HEK293 (cell line): ENCODE measurements at regions not wholly inside any gene's neighbourhood (a gene's known extent, or its start where the extent isn't known, plus 50 kb on each side); places are given as distances from the start of the nearest gene placed in this dataset.

Source experiments
- BCL6B ChIP-seq: fragments of 450-650 bp; formaldehyde crosslinking; IDR thresholded peaks from 2 replicates; pipeline ENCODE4 v1.5.1; 2017; ENCODE audit warnings: missing biosample characterization, missing genetic modification characterization
- GLI4 ChIP-seq: fragments of 450-650 bp; formaldehyde crosslinking; IDR thresholded peaks from 2 replicates; pipeline ENCODE4 v1.5.1; 2016; ENCODE audit warnings: missing biosample characterization, missing genetic modification characterization
- GLIS2 ChIP-seq: fragments of 450-650 bp; formaldehyde crosslinking; IDR thresholded peaks from 2 replicates; pipeline ENCODE4 v1.5.1; 2016; ENCODE audit warnings: missing biosample characterization, missing genetic modification characterization
- KLF1 ChIP-seq: fragments of 450-650 bp; formaldehyde crosslinking; IDR thresholded peaks from 2 replicates; pipeline ENCODE4 v1.5.1; 2016; ENCODE audit warnings: missing biosample characterization, missing genetic modification characterization
- PRDM2 ChIP-seq: fragments of 450-650 bp; formaldehyde crosslinking; IDR thresholded peaks from 2 replicates; pipeline ENCODE4 v1.5.1; 2016; ENCODE audit warnings: missing biosample characterization, missing genetic modification characterization, borderline replicate concordance
- ZBTB20 ChIP-seq: fragments of 450-650 bp; formaldehyde crosslinking; IDR thresholded peaks from 2 replicates; pipeline ENCODE4 v1.5.1; 2016; ENCODE audit warnings: missing biosample characterization, missing genetic modification characterization
- ZBTB49 ChIP-seq: fragments of 450-650 bp; formaldehyde crosslinking; IDR thresholded peaks from 2 replicates; pipeline ENCODE4 v1.5.1; 2016; ENCODE audit warnings: missing biosample characterization, missing genetic modification characterization, low read depth
- ZNF10 ChIP-seq: fragments of 450-650 bp; formaldehyde crosslinking; IDR thresholded peaks from 2 replicates; pipeline ENCODE4 v1.5.1; 2017; ENCODE audit warnings: missing biosample characterization, missing genetic modification characterization
- ZNF114 ChIP-seq: fragments of 450-650 bp; formaldehyde crosslinking; IDR thresholded peaks from 2 replicates; pipeline ENCODE4 v1.5.0; 2017; ENCODE audit warnings: missing biosample characterization, missing genetic modification characterization
- ZNF23 ChIP-seq: fragments of 450-650 bp; formaldehyde crosslinking; IDR thresholded peaks from 2 replicates; pipeline ENCODE4 v1.5.1; 2016; ENCODE audit warnings: missing biosample characterization, missing genetic modification characterization, borderline replicate concordance
- ZNF26 ChIP-seq: fragments of 450-650 bp; formaldehyde crosslinking; IDR thresholded peaks from 2 replicates; pipeline ENCODE4 v1.5.1; 2016; ENCODE audit warnings: missing biosample characterization, missing genetic modification characterization
- ZNF302 ChIP-seq: fragments of 450-650 bp; formaldehyde crosslinking; IDR thresholded peaks from 2 replicates; pipeline ENCODE4 v1.5.1; 2016; ENCODE audit warnings: missing biosample characterization, missing genetic modification characterization, low read depth
- ZNF362 ChIP-seq: fragments of 450-650 bp; formaldehyde crosslinking; IDR thresholded peaks from 2 replicates; pipeline ENCODE4 v1.5.1; 2016; ENCODE audit warnings: missing biosample characterization, missing genetic modification characterization
- ZNF404 ChIP-seq: fragments of 450-650 bp; formaldehyde crosslinking; IDR thresholded peaks from 2 replicates; pipeline ENCODE4 v1.5.1; 2017; ENCODE audit warnings: missing biosample characterization, missing genetic modification characterization
- ZNF423 ChIP-seq: fragments of 450-650 bp; formaldehyde crosslinking; IDR thresholded peaks from 2 replicates; pipeline ENCODE4 v1.5.1; 2016; ENCODE audit warnings: missing biosample characterization, missing genetic modification characterization
- ZNF48 ChIP-seq: fragments of 450-650 bp; formaldehyde crosslinking; IDR thresholded peaks from 2 replicates; pipeline ENCODE4 v1.5.1; 2016; ENCODE audit warnings: missing biosample characterization, missing genetic modification characterization
- ZNF549 ChIP-seq: fragments of 450-650 bp; IDR thresholded peaks from 2 replicates; pipeline ENCODE4 v1.5.1; 2018; ENCODE audit warnings: missing biosample characterization, missing genetic modification characterization, mild to moderate bottlenecking, inconsistent platforms, moderate library complexity
- ZNF555 ChIP-seq: fragments of 450-650 bp; formaldehyde crosslinking; conservative IDR thresholded peaks from 2 replicates; pipeline ENCODE4 v1.5.1; 2017; ENCODE audit warnings: missing biosample characterization, mild to moderate bottlenecking, missing genetic modification characterization, inconsistent platforms
- ZNF585B ChIP-seq: fragments of 450-650 bp; formaldehyde crosslinking; IDR thresholded peaks from 2 replicates; pipeline ENCODE4 v1.5.1; 2016; ENCODE audit warnings: missing biosample characterization, missing genetic modification characterization
- ZNF677 ChIP-seq: fragments of 450-650 bp; IDR thresholded peaks from 2 replicates; pipeline ENCODE4 v1.5.0; 2018; ENCODE audit warnings: missing biosample characterization, mild to moderate bottlenecking, missing genetic modification characterization, moderate library complexity
- ZNF707 ChIP-seq: fragments of 450-650 bp; formaldehyde crosslinking; IDR thresholded peaks from 2 replicates; pipeline ENCODE4 v1.5.1; 2016; ENCODE audit warnings: missing biosample characterization, missing genetic modification characterization
- ZNF76 ChIP-seq: fragments of 450-650 bp; formaldehyde crosslinking; IDR thresholded peaks from 2 replicates; pipeline ENCODE4; 2016; ENCODE audit warnings: low read depth, missing biosample characterization, missing genetic modification characterization, borderline replicate concordance
- ZNF776 ChIP-seq: fragments of 450-650 bp; formaldehyde crosslinking; IDR thresholded peaks from 2 replicates; pipeline ENCODE4 v1.5.0; 2017; ENCODE audit warnings: missing biosample characterization, missing genetic modification characterization, borderline replicate concordance
- ZNF830 ChIP-seq: fragments of 450-650 bp; IDR thresholded peaks from 2 replicates; pipeline ENCODE4 v1.5.0; 2018; ENCODE audit warnings: missing biosample characterization, missing genetic modification characterization, low read depth, mild to moderate bottlenecking, moderate library complexity
- ZSCAN30 ChIP-seq: fragments of 450-650 bp; IDR thresholded peaks from 2 replicates; pipeline ENCODE4 v1.5.1; 2018; ENCODE audit warnings: missing biosample characterization, mild to moderate bottlenecking, missing genetic modification characterization, moderate library complexity

- TF ChIP-seq PRDM2 (no peak), ZNF776 (tag by site-specific recombination) (no peak), ZBTB20 (tag by site-specific recombination) (peak; percentile 50; the same call in 1 of the 2 replicates), ZNF23 (no peak), ZNF585B (tag by site-specific recombination) (no peak), ZNF26 (tag by site-specific recombination) (no peak), ZNF830 (no peak), ZNF555 (tag by site-specific recombination) (no peak), BCL6B (tag by site-specific recombination) (no peak), ZNF362 (tag by site-specific recombination) (no peak), ZNF707 (tag by site-specific recombination) (no peak), ZNF10 (tag by site-specific recombination) (no peak), ZNF404 (tag by site-specific recombination) (no peak), GLI4 (tag by site-specific recombination) (no peak), GLIS2 (no peak), ZNF76 (tag by site-specific recombination) (peak; percentile 68), ZNF677 (tag by site-specific recombination) (no peak), ZNF549 (tag by site-specific recombination) (no peak), ZNF114 (tag by site-specific recombination) (no peak), KLF1 (tag by site-specific recombination) (no peak), ZBTB49 (tag by site-specific recombination) (no peak), ZNF302 (tag by site-specific recombination) (no peak), ZSCAN30 (tag by site-specific recombination) (no peak), ZNF48 (tag by site-specific recombination) (no peak), ZNF423 (tag by site-specific recombination) (0 out of 2 replicates have a peak, but pooled peaks have one; percentile 47)
Measured at GRCh38 chr10:55631071-55631654, 729.9 kb downstream of the ZWINT start (continued).
